Peyer's patch (tissue), 4 donors: ENCODE measurements at regions not wholly inside any gene's neighbourhood (a gene's known extent, or its start where the extent isn't known, plus 50 kb on each side); places are given as distances from the start of the nearest gene placed in this dataset.

Experiments
- CTCF ChIP-seq, 6 experiments: fragments of 450-650 bp in 4 of 6; fragments of 200-600 bp in 2 of 6; sonication (generic) in 1 of 6; IDR thresholded peaks; one replicate each; pipeline ENCODE4 v1.5.1; 2017 to 2019; ENCODE audit warnings: antibody characterized with exemption in 6 of 6, mild to moderate bottlenecking in 3 of 6, moderate library complexity in 1 of 6
- POLR2A ChIP-seq, 2 donors: fragments of 450-650 bp; IDR thresholded peaks; one replicate each; pipeline ENCODE4 v1.5.1; 2017; ENCODE audit warnings: antibody characterized with exemption in 2 of 2, mild to moderate bottlenecking in 2 of 2, moderate library complexity in 2 of 2

DNA sequence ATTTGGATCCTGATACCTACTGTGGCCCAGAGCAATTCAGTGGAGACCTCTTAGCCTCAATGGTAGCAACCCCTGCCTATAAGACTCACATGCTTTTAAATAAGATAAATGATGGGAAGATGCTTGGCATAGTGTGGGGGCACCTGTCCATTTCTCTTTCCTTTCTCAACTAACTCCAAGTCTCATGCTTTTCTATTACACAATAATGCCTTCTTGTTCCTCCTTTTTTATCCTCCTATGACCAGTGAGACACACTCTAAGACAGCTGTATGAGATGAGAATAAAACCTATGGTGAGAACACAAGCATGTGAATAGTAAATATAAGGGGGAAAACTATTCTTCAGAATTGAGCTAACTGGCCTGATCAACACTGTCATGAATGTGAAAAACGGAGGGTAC, 147.0 kb upstream of the STXBP5 start:
- no peak for TF ChIP-seq CTCF (IDR thresholded peaks at IDR 0.05)
- no peak for TF ChIP-seq POLR2A (IDR thresholded peaks at IDR 0.05)
